ENCODE measurements at regions not wholly inside any gene's neighbourhood (a gene's known extent, or its start where the extent isn't known, plus 50 kb on each side); places are given as distances from the start of the nearest gene placed in this dataset.

DNA sequence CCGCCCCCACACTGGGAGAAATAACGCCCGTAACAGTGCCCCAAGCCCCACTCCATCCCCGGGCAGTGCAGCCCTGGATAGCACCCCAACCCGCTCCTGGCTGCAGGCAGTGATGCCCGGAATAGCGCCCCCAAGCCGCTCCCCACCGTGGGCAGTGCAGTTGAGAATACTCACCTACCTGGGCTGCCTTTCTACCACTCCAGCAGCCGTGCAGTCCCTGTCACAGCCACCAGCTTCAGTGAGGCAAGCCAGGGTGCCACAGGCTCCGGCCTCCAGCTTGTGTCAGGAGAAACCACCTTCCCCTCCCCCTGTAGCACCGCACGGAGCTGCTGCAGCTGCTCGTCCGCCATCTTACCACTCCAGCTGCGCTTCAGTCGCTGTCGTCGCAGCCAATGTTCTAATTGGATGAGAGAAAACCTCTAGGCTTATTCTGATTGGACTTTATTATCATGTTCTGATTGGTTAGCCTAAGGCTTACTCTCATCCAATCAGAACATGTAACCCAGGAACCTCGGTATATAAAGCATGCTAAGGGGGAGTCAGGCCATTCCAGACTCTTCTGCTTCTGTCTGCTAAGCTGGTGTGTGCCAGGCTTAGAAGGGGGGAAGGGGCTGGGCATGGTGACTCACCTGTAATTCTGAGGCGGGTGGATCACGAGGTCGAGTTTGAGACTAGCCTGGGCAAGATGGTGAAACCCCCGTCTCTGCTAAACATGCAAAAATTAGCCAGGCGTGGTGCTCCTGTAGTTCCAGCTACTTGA lies 53.2 kb upstream of the ZNF33B start (continued):
- TF ChIP-seq, protein P1, sequence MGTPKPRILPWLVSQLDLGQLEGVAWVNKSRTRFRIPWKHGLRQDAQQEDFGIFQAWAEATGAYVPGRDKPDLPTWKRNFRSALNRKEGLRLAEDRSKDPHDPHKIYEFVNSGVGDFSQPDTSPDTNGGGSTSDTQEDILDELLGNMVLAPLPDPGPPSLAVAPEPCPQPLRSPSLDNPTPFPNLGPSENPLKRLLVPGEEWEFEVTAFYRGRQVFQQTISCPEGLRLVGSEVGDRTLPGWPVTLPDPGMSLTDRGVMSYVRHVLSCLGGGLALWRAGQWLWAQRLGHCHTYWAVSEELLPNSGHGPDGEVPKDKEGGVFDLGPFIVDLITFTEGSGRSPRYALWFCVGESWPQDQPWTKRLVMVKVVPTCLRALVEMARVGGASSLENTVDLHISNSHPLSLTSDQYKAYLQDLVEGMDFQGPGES (IDR thresholded peaks at IDR 0.05; ENCODE audit: low read depth, low read length) = peak; percentile 65
- TF ChIP-seq RFX5 (IDR thresholded peaks at IDR 0.05; ENCODE audit: low read length) (peak; percentile 72; the same call in 1 of the 2 replicates), TCF12 (IDR thresholded peaks at IDR 0.05) (peak; percentile 21; the same call in 1 of the 2 replicates), SMC3 (IDR thresholded peaks at IDR 0.05; ENCODE audit: low read depth, low read length) (no peak), RAD21 (IDR thresholded peaks at IDR 0.05; ENCODE audit: low read length) (no peak), MEF2A (IDR thresholded peaks at IDR 0.05; ENCODE audit: borderline replicate concordance, low read depth) (no peak), TAF1 (IDR thresholded peaks at IDR 0.05; ENCODE audit: borderline replicate concordance, low read depth, low read length) (peak; percentile 96)
- TF ChIP-seq, protein P2, sequence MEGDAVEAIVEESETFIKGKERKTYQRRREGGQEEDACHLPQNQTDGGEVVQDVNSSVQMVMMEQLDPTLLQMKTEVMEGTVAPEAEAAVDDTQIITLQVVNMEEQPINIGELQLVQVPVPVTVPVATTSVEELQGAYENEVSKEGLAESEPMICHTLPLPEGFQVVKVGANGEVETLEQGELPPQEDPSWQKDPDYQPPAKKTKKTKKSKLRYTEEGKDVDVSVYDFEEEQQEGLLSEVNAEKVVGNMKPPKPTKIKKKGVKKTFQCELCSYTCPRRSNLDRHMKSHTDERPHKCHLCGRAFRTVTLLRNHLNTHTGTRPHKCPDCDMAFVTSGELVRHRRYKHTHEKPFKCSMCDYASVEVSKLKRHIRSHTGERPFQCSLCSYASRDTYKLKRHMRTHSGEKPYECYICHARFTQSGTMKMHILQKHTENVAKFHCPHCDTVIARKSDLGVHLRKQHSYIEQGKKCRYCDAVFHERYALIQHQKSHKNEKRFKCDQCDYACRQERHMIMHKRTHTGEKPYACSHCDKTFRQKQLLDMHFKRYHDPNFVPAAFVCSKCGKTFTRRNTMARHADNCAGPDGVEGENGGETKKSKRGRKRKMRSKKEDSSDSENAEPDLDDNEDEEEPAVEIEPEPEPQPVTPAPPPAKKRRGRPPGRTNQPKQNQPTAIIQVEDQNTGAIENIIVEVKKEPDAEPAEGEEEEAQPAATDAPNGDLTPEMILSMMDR (IDR thresholded peaks at IDR 0.05) = peak; percentile 60

DNA sequence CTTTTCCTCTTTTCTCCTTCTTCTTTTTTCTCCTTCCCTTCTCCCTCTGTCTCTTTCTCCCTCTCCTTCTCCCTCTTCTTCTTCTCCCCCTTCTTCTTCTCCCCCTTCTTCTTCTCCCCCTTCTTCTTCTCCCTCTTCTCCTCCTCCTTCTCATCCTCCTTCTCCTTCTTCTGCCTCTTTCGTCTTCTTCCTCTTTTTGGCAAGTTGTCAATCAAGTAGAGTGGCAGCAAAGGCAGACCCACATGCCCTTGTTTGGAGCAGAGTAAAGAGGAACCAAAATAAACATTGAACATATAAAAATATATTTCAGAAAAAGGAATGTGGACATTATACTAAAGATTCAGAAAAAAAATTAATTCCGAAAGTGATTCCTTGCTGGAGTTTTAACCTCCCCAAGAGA lies 59.6 kb upstream of the ZNF33B start:
- Histone ChIP-seq H3K9ac (no peak overlapping the region), H3K27me3 (ENCODE audit: insufficient read depth) (peaks cover 18% of the 10 kb centered on the region; the same call in 1 of the 2 replicates), H3F3A (replicated peaks; ENCODE audit: insufficient read depth) (no peaks in the 10 kb centered on the region), H2AFZ (ENCODE audit: low read depth) (no peak overlapping the region), H3K79me2 (ENCODE audit: insufficient read depth) (no peaks in the 10 kb centered on the region), H3K4me2 (no peak overlapping the region), H3K36me3 (replicated peaks in 1 of 2; ENCODE audit: control insufficient read depth in 1 of 2, insufficient read depth in 2 of 2, low read length in 1 of 2) (no peaks in the 10 kb centered on the region), H3K9me2 (no peaks in the 10 kb centered on the region), H3K4me1 (ENCODE audit: control insufficient read depth in 1 of 2, insufficient read depth in 2 of 2, low read depth in 1 of 2, low read length in 1 of 2) (no peaks in the 10 kb centered on the region), H3K4me3 (ENCODE audit: low read depth in 2 of 2, low read length in 1 of 2) (no peak overlapping the region), H3K9me3 (no peaks in the 10 kb centered on the region), H4K20me1 (ENCODE audit: insufficient read depth) (no peaks in the 10 kb centered on the region), H3K27ac (ENCODE audit: low read depth in 2 of 2, low read length in 1 of 2) (no peak overlapping the region)
- DNase-seq = no peak
- CTCF ChIA-PET = no interaction called here
- 19% methylated on average over 2 of the region's 2 CpGs for WGBS (ENCODE audit: low lambda C conversion rate)
- TF ChIP-seq, protein P2 (IDR thresholded peaks at IDR 0.05) = no peak
- POLR2A ChIA-PET = no interaction called here
